H1 (cell line): ENCODE measurements at regions not wholly inside any gene's neighbourhood (a gene's known extent, or its start where the extent isn't known, plus 50 kb on each side); places are given as distances from the start of the nearest gene placed in this dataset.

Experiments used
- ASH2L ChIP-seq: fragments of 200-600, 300-600 bp; sonication (generic); IDR thresholded peaks from one replicate; pipeline ENCODE4 v1.7.1; 2017; ENCODE audit warnings: low read length
- CBX5 ChIP-seq: fragments of 300-800, 300-1000 bp; sonication (generic); IDR thresholded peaks from 2 replicates; pipeline ENCODE4 v1.7.1; 2016; ENCODE audit warnings: antibody characterized with exemption, low read length, low read depth
- RBBP5 ChIP-seq: IDR thresholded peaks from 2 replicates; pipeline ENCODE4 v1.7.1; 2012; ENCODE audit warnings: low read depth, mild to moderate bottlenecking, inconsistent platforms, low read length, moderate library complexity, borderline replicate concordance
- RFX5 ChIP-seq: IDR thresholded peaks from 2 replicates; pipeline ENCODE4 v1.6.1; 2011; ENCODE audit warnings: low read depth, low read length, improper control_type of control experiment, borderline replicate concordance
- SP1 ChIP-seq: IDR thresholded peaks from 2 replicates; pipeline ENCODE4 v1.6.1; 2011; ENCODE audit warnings: low read depth, low read length
- SP2 ChIP-seq: IDR thresholded peaks from 2 replicates; pipeline ENCODE4 v1.6.1; 2012; ENCODE audit warnings: mild to moderate bottlenecking, low read length, inconsistent platforms
- TBP ChIP-seq: IDR thresholded peaks from 2 replicates; pipeline ENCODE4 v1.6.1; 2011; ENCODE audit warnings: low read depth, low read length, improper control_type of control experiment
- TCF12 ChIP-seq: IDR thresholded peaks from 2 replicates; pipeline ENCODE4 v1.6.1; 2011; ENCODE audit warnings: low read depth, mild to moderate bottlenecking, low read length

DNA sequence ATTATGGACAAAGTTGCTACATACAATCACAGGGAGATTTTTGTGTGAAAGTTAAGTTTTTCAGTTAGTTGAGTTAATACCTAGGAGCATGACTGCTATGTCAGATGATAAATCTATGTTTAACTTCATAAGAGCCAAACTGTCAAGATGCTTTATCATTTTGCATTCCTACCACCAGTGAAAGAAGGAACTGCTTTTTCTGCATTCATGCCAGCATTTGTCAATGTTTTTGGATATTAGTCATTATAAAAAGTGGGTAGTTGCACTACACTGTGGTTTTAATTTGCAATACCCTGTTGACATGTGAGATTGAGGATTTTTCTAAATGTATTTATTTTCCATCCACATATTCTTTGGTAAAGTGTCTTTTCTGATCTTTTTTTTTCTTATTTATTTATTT lies 434.0 kb upstream of the MON1B start (continued):
- no peak for TF ChIP-seq RFX5
- TF ChIP-seq CBX5, result no peak
- TF ChIP-seq RBBP5, result no peak
- TF ChIP-seq TCF12, result no peak
- TF ChIP-seq SP2, result no peak
- TF ChIP-seq SP1, result no peak
- TF ChIP-seq ASH2L, result no peak
- TF ChIP-seq TBP, result no peak
